MV-4-11 (cell line): ENCODE measurements at regions not wholly inside any gene's neighbourhood (a gene's known extent, or its start where the extent isn't known, plus 50 kb on each side); places are given as distances from the start of the nearest gene placed in this dataset.
"Not testable (repeated sequence)": the region's sequence is repeated elsewhere in the genome, so short reads cannot be mapped to it uniquely, and the experiment has no call there.

Experiments
- DNase-seq: peaks from one replicate; lab custom pipeline; 2025; lab: John Stamatoyannopoulos, UW

GRCh38 chr9:30630459-30630858 lies 1754.0 kb upstream of the ACO1 start:
- DNase-seq, result no peak

GRCh38 chr9:30646639-30647038 lies 1737.8 kb upstream of the ACO1 start:
- DNase-seq, result not testable (repeated sequence)

- no peak for DNase-seq
Measured at GRCh38 chr9:30661925-30662324, 1722.5 kb upstream of the ACO1 start.

GRCh38 chr9:30670805-30671562 lies 1713.5 kb upstream of the ACO1 start:
- no peak for DNase-seq

- no peak for DNase-seq
Measured at GRCh38 chr9:30673132-30673531, 1711.3 kb upstream of the ACO1 start.

GRCh38 chr9:30676651-30677050 lies 1707.8 kb upstream of the ACO1 start:
- no peak for DNase-seq

GRCh38 chr9:30677221-30677620 lies 1707.2 kb upstream of the ACO1 start:
- no peak for DNase-seq

- DNase-seq, result no peak
Measured at GRCh38 chr9:30688801-30689200, 1695.6 kb upstream of the ACO1 start.

- DNase-seq, result no peak
Measured at GRCh38 chr9:30697958-30698357, 1686.5 kb upstream of the ACO1 start.

- no peak for DNase-seq
Measured at GRCh38 chr9:30711591-30711990, 1672.9 kb upstream of the ACO1 start.

- no peak for DNase-seq
Measured at GRCh38 chr9:30713243-30713642, 1671.2 kb upstream of the ACO1 start.

- DNase-seq, result no peak
Measured at GRCh38 chr9:30714389-30714788, 1670.1 kb upstream of the ACO1 start.

GRCh38 chr9:30718483-30718882 lies 1666.0 kb upstream of the ACO1 start:
- no peak for DNase-seq

- no peak for DNase-seq
Measured at GRCh38 chr9:30722065-30722464, 1662.4 kb upstream of the ACO1 start.

- no peak for DNase-seq
Measured at GRCh38 chr9:30723656-30724055, 1660.8 kb upstream of the ACO1 start.

GRCh38 chr9:30732060-30732459 lies 1652.4 kb upstream of the ACO1 start:
- no peak for DNase-seq

GRCh38 chr9:30744871-30745270 lies 1639.6 kb upstream of the ACO1 start:
- DNase-seq, result no peak

- no peak for DNase-seq
Measured at GRCh38 chr9:30746589-30746988, 1637.9 kb upstream of the ACO1 start.

GRCh38 chr9:30757723-30758122 lies 1626.7 kb upstream of the ACO1 start:
- DNase-seq, result no peak

- DNase-seq, result no peak
Measured at GRCh38 chr9:30758726-30759446, 1625.6 kb upstream of the ACO1 start.

- no peak for DNase-seq
Measured at GRCh38 chr9:30765318-30765717, 1619.1 kb upstream of the ACO1 start.

GRCh38 chr9:30771163-30771708 lies 1613.2 kb upstream of the ACO1 start:
- no peak for DNase-seq

- no peak for DNase-seq
Measured at GRCh38 chr9:30771760-30772159, 1612.7 kb upstream of the ACO1 start.
